Germinal center (tissue), 1 donor: ENCODE measurements at regions not wholly inside any gene's neighbourhood (a gene's known extent, or its start where the extent isn't known, plus 50 kb on each side); places are given as distances from the start of the nearest gene placed in this dataset.

ENCODE experiments used
- DNase-seq: peaks from one replicate; pipeline ENCODE4 v3.0.0; 2012; ENCODE audit warnings: mixed read lengths, low spot score

- no peak for DNase-seq
Measured at GRCh38 chr21:28654406-28654805, 338.3 kb downstream of the LTN1 start.

GRCh38 chr21:28644762-28645161, 347.9 kb downstream of the LTN1 start:
- DNase-seq: no peak

DNA sequence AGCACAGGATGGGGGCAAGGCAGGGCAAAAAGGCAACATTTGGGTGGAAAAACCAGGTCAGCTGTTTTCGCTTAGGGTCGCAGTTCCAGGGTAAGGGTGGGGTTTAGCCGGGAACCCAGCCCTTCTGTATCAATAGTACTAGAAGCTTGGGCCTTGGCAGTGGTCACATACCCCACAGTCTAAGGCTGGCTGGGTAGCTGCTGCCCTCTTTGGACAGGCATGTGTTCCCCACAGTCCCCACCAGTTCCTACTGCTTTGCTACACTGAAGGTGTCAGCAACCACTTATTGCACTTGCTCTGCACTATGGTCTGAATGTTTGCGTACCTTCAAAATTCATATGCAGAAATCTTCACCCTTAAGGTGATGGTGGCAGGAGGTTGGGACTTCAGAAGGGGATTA, 349.8 kb downstream of the LTN1 start:
- DNase-seq: no peak

DNA sequence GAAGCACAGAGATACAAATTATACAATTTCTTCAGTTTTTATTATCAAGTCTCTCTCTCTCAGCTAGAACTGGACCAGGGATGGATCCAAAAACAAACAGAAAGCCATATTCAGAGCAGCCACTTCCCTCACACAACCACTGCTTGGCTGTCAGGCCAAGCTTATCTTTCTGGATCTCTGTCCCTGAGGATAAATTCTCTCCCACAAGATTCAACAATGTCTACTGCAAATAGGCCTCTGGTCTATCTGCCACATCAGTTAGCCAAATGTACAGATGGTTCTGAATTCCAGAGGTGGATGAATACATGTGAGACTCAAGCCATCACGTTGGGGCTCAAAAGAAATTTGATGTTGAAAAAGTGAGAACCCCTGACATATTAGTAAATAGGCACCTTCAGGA, 350.9 kb downstream of the LTN1 start:
- DNase-seq: no peak

- DNase-seq: no peak
Measured at GRCh38 chr21:28640326-28640725, 352.4 kb downstream of the LTN1 start.

GRCh38 chr21:28639737-28640136, 352.9 kb downstream of the LTN1 start:
- DNase-seq: no peak

DNA sequence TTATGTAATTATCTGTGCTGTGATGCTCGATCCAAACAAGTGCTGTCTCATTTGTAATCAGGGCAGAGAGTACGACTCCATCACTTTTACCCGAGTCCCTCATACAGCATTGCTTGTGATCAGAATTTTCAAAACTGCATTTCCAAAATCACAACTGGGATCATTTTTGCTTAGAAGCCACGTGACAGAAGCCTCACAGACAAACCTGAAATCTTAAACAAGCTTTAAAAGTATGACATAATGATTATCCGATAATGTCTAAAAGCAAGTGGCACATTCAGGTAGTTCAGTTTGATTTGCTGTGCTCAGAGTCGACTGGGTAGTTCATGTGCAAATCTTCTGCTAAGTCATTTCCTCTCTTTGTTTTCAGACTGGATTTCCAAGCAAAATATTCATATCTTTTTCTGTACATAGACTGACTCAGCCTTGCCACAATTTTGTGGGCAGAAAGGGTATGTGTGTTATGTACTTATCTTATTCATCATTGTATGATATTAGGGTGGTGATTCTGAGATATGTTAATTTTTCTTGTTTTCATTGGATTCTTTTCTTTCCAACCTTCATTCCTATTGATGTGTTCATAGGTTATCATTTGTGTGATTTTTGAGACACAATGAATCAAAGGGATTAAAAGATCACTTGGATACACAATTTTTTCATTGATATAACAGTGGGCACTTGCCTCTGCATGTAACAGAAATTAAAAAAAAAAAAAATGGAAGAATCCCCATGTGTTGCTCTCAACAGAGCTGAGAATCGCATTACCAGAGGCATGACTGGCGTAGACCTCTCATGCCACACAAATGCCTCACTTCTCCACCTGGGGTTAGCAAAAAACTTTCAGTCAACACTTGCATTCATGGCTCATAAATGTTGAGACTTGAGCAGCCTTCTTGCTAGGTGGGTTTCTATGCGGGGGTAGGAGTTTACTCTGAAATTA, 355.7 kb downstream of the LTN1 start:
- DNase-seq: no peak

- no peak for DNase-seq
Measured at GRCh38 chr21:28635541-28635940, 357.1 kb downstream of the LTN1 start.

- DNase-seq: peak; percentile 4
Measured at GRCh38 chr21:28633839-28634555, 358.7 kb downstream of the LTN1 start.

- no peak for DNase-seq
Measured at GRCh38 chr21:28632755-28633408, 359.8 kb downstream of the LTN1 start.

DNA sequence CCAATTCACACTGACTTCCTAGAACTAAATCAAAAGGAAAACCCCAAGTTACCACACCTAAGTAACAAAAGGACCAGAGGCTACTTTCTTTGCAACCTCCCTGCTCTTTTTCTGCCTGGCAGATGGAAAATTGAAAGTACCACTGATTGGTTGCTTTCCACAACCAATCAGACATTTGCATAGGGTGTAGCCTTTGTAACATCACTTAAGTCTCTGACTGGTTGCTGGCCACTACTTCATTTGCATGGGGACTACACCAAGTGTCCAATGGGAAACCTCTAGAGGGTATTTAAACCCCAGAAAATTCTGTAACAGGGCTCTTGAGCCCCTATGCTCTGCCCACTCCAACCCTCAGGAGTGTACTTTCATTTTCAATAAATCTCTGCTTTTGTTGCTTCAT, 365.0 kb downstream of the LTN1 start:
- no peak for DNase-seq

DNA sequence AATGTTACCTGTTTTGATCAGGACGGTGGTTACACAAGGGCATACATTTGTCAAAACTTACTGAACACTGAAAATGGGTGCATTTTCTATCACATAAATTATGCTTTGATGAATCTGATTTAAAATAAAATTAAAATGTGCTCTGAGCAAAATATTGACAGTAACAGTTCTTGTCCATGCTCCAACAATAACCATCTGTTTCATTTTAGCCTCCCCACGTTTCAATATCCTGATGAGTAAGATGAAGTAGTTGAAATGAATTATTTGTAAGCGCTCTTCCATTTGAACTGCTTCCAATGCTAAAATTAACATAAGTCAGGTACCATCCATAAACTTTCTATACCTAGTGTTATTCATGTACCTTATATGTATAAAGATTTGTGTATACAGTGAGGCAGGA, 365.4 kb downstream of the LTN1 start:
- DNase-seq: no peak

DNA sequence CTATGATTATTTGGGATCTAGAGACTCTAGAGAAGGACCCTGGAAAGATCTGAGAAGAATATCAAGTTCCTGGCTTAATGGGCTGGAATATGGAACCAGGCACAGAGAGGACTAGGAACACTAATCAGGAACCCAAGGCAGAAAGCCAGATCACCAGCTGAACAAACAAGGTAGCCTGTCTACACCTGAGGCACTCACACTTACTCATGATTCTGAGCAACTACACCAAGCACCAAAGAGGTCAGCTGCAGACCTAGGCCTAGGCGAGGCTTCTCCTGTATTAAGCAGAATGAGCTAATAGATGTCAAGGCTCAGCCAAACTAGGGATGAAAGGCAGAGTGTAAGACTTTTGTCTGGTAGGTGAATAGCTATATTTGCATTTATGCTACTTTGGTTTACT, 368.1 kb downstream of the LTN1 start:
- DNase-seq: no peak

- DNase-seq: no peak
Measured at GRCh38 chr21:28617300-28617699, 375.4 kb downstream of the LTN1 start.

DNA sequence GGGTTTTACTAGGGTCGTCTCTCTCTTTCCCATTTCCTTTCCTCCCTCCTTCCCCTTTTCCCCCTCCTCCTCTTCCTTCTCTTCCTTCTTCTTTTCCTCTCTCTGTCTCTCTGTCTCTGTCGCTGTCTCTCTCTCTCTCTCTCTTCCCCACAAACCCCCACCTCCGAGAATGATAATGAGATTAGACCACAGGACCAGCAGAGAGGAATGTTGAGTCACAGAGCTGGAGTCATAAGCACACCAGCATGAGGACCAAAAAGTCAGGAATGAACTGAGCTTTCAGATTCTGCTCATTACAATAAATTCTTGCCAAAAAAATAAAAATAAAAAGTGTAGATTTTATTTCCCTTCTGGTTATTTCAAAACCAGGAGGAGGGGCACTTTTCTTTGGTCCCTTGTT, 377.4 kb downstream of the LTN1 start:
- no peak for DNase-seq

GRCh38 chr21:28614791-28615190, 377.9 kb downstream of the LTN1 start:
- no peak for DNase-seq

- DNase-seq: no peak
Measured at GRCh38 chr21:28608646-28609045, 384.0 kb downstream of the LTN1 start.

- DNase-seq: no peak
Measured at GRCh38 chr21:28607545-28607944, 385.1 kb downstream of the LTN1 start.

DNA sequence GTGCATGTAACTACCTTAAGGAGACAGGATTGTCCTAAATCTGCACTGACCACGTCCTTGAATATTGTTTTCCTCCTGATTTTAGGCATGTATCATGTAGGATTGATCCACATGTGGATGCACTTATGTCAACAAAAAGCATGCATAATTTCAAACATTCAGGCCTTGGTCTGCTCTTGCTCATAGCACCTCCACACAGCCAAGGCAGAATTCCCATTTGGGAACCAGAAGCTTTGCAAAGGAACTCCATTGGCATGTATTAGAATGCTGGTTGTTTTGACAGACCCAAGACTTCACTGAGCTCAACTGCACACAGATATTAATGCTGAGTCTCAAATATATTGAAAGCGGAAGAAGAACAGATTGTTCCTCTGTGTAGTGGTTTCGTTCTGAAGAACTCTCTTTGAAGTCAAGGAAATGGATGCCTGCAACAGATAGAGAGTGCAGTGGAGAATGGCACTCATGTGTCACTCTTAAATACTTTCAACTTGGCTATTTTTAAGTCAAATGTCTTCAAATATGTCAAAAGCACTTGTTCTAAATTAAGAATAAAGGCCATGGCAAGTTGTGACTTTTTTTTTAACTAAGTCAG, 387.6 kb downstream of the LTN1 start:
- DNase-seq: peak; percentile 68

DNA sequence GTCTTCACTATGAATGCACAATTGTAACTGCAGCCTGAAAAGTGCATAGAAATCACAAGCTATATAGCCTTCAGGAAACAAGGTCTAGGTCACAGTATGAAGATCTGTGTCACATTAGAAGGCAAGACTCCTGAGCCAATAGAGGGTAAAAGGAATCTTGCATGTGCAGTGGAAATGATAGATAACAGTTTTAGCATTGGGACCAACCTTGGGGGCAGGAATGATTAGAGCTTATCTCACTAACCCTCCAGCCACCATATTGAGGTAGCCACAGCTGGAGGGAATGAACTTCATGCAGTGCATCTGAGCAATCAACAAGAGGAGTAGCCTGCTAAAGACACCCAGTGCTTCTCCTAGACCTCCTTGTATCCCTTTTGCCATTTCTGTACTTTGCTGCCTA, 390.1 kb downstream of the LTN1 start:
- no peak for DNase-seq

- no peak for DNase-seq
Measured at GRCh38 chr21:28598214-28598613, 394.5 kb downstream of the LTN1 start.

DNA sequence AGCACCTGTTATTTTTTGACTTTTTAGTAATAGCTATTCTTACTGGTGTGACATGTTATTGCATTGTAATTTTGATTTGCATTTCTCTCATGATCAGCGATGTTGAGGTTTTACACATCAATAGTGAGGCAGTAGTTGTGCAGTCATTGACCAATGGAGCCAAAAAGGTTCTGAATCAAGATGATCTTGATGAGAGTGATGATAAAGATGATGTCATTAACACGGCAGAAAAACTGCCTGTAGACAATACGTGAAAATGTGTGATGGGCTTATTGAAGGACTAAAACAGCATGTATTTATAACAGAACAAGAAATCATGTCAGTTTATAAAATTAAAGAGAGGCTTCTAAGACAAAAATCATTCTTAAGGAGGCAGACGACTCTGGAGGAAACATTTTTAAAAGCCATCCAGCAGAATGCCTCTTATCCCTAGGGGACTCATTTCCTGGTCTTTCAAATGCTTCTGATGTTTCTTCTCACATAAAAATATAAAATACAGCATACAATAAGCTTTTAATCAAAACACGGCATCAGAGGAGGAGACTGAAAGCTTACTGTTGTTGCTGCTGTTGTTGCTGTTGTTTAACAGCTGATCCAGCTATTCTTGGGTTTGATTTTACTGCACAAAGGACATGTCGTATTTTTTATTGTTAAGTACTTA, 400.3 kb downstream of the LTN1 start:
- no peak for DNase-seq
